ENCODE measurements at regions not wholly inside any gene's neighbourhood (a gene's known extent, or its start where the extent isn't known, plus 50 kb on each side); places are given as distances from the start of the nearest gene placed in this dataset.

DNA sequence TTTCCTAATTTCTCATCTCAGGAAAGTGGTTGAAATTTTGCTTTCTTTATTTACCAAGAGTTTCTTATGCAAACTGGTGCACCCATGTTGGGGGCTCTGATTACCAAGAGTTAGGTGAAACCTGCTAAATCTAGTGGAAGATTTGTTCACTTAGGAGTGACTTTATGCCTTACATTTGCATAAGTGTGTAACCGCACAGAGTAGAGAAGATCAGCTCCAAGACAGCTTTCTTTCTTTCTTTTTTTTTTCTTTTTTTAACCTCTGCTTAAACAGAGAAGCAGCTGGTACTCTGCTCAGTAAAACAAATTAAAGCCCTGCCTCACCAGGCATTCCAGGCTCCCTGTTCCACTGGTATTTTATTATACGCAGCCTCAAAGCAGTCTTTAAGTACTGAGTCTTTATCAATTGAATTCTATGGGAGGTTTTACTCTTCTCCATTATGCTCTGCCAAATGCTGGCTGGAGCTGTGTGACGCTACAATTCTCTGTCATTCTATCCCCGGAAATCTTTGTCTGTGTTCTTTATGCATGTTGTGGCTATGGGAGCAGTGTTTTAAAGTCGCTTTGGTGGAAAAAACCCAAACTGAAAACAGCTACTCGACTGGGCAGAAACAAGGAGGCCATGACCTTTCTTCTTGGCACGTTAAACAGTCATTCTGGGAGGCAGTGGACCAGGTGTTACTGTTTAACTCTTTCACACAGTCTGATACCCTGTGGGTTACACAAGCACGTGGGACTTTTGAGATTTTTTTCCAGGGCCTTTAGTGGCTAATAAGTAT is 55.2 kb upstream of the GBE1 start:
- TF ChIP-seq, protein P1, sequence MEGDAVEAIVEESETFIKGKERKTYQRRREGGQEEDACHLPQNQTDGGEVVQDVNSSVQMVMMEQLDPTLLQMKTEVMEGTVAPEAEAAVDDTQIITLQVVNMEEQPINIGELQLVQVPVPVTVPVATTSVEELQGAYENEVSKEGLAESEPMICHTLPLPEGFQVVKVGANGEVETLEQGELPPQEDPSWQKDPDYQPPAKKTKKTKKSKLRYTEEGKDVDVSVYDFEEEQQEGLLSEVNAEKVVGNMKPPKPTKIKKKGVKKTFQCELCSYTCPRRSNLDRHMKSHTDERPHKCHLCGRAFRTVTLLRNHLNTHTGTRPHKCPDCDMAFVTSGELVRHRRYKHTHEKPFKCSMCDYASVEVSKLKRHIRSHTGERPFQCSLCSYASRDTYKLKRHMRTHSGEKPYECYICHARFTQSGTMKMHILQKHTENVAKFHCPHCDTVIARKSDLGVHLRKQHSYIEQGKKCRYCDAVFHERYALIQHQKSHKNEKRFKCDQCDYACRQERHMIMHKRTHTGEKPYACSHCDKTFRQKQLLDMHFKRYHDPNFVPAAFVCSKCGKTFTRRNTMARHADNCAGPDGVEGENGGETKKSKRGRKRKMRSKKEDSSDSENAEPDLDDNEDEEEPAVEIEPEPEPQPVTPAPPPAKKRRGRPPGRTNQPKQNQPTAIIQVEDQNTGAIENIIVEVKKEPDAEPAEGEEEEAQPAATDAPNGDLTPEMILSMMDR (conservative IDR thresholded peaks at IDR 0.05; ENCODE audit: low read depth, low read length): no peak
- TF ChIP-seq EZH2phosphoT487 (IDR thresholded peaks at IDR 0.05; ENCODE audit: borderline replicate concordance, low read length): no peak
- no peak for TF ChIP-seq EZH2 (IDR thresholded peaks at IDR 0.05; ENCODE audit: low read length, unreplicated experiment)

All from PC-3 (cell line).